ENCODE measurements at regions not wholly inside any gene's neighbourhood (a gene's known extent, or its start where the extent isn't known, plus 50 kb on each side); places are given as distances from the start of the nearest gene placed in this dataset.

GRCh38 chr11:112316971-112317370, 56.3 kb upstream of the PLET1 start:
- ChIA-PET CTCF (no interaction called here), POLR2A (ENCODE audit: unreplicated experiment) (no interaction called here)
- in situ Hi-C loops (cut with MboI; ENCODE audit: low sequenced_read_pairs) = no loop called here
- Histone ChIP-seq H3K23ac (ENCODE audit: low read depth, low read length) (no peak overlapping the region), H4K20me1 (ENCODE audit: insufficient read depth, low read length) (no peaks in the 10 kb centered on the region), H3K4me3 (ENCODE audit: insufficient read depth, low read depth, low read length) (no peak overlapping the region), H3K9ac (ENCODE audit: low read depth, low read length) (no peak overlapping the region), H3K14ac (replicated peaks; ENCODE audit: low read depth, low read length) (peak overlapping the region; percentile 44; the same call in 1 of the 2 replicates), H4K91ac (ENCODE audit: insufficient read depth, low read depth, low read length) (peak overlapping the region; percentile 77; the same call in 1 of the 2 replicates), H3K9me1 (ENCODE audit: insufficient read depth, low read length) (peaks cover 9% of the 10 kb centered on the region; the same call in 1 of the 2 replicates), H2BK5ac (ENCODE audit: low read depth, low read length, poor library complexity, severe bottlenecking) (peak overlapping the region; percentile 64), H4K8ac (ENCODE audit: low read depth in 2 of 2, low read length in 2 of 2) (peak overlapping the region; percentile 27 to 31; a peak in 1 of 4 replicates), H3K9me3 (ENCODE audit: control insufficient read depth, insufficient read depth, low read length) (no peaks in the 10 kb centered on the region), H3K36me3 (ENCODE audit: control insufficient read depth, insufficient read depth, low read length) (no peaks in the 10 kb centered on the region), H3K79me1 (ENCODE audit: low read depth in 1 of 2, low read length in 2 of 2) (no peaks in the 10 kb centered on the region), H3K4ac (ENCODE audit: low read depth, low read length) (peak overlapping the region; percentile 78), H3K27me3 (ENCODE audit: control insufficient read depth, insufficient read depth, low read length) (no peaks in the 10 kb centered on the region), H4K5ac (ENCODE audit: low read depth, low read length) (no peak overlapping the region; the same call in 1 of the 2 replicates), H3K4me1 (ENCODE audit: control insufficient read depth, insufficient read depth, low read length) (peaks cover 19% of the 10 kb centered on the region), H2AK9ac (replicated peaks; ENCODE audit: low read depth, low read length, poor library complexity) (no peak overlapping the region), H2BK120ac (ENCODE audit: low read depth, low read length) (peak overlapping the region; percentile 83), H3K18ac (ENCODE audit: low read depth, low read length) (peak overlapping the region; percentile 62; the same call in 1 of the 2 replicates), H2BK15ac (ENCODE audit: low read depth, low read length) (peak overlapping the region; percentile 40; the same call in 1 of the 3 replicates), H2AK5ac (ENCODE audit: low read depth, low read length) (no peak overlapping the region; the same call in 1 of the 2 replicates), H2AFZ (replicated peaks; ENCODE audit: low read length, poor library complexity) (no peak overlapping the region), H2BK20ac (ENCODE audit: low read depth, low read length) (peak overlapping the region; percentile 58), H3K27ac (ENCODE audit: insufficient read depth, low read length) (peak overlapping the region; percentile 45; the same call in 1 of the 2 replicates), H3K56ac (ENCODE audit: extremely low read depth, insufficient read depth, low read length) (no peak overlapping the region), H3K4me2 (ENCODE audit: low read depth, low read length) (0 out of 2 replicates have a peak overlapping the region, but pooled peaks have one; percentile 12)
- peak; percentile 24 for ATAC-seq (ENCODE audit: low read depth)
- TF ChIP-seq ELK1 (IDR thresholded peaks at IDR 0.05; ENCODE audit: borderline replicate concordance, low read depth, low read length) (no peak), RAD21 (IDR thresholded peaks at IDR 0.05; ENCODE audit: low read length) (no peak), NFE2L2 (IDR thresholded peaks at IDR 0.05; ENCODE audit: low read depth, low read length) (no peak), MXI1 (IDR thresholded peaks at IDR 0.05; ENCODE audit: borderline replicate concordance, low read depth, low read length) (no peak)
- dilution Hi-C loops (cut with HindIII; ENCODE audit: low sequenced_read_pairs, unreplicated experiment) = no loop called here
- intact Hi-C loops (cut with micrococcal nuclease) = no loop called here
- BruUV-seq (replicated peaks) = no TSS peak
- peak; percentile 30 for DNase-seq
- no CpG with 5 or more reads among the region's 4 CpGs for WGBS, 2 experiments (ENCODE audit: extremely low coverage in 2 of 2, insufficient read length in 1 of 2)
